ENCODE measurements at regions not wholly inside any gene's neighbourhood (a gene's known extent, or its start where the extent isn't known, plus 50 kb on each side); places are given as distances from the start of the nearest gene placed in this dataset.

DNA sequence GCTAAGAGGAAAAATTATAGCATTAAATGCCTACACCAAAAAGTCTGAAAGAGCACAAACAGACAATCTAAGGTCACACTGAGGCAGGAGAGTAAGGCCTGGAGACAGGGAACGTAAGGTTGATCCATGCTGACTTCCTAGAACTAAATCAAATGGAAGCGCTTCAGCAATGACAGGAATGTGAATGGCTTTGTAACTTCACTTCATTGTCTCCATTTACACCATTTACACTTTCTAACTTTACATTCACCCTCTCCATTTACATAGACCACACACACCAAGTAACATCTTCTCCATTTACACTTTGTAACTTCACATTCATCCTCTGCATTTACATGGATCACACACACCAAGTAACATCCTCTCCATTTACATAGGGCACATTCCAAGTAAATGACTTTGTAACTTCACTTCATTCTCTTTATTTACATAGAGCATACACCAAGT is 103.1 kb upstream of the SPATS2L start:
- peaks cover 26% of the 10 kb centered on the region for H3K9me3 Mint-ChIP-seq
- H3K4me1 Mint-ChIP-seq: no peaks in the 10 kb centered on the region
- no peak overlapping the region for H3K4me3 Mint-ChIP-seq
- no peaks in the 10 kb centered on the region for H3K27me3 Mint-ChIP-seq (ENCODE audit: low read depth)
- TF ChIP-seq, protein P1, sequence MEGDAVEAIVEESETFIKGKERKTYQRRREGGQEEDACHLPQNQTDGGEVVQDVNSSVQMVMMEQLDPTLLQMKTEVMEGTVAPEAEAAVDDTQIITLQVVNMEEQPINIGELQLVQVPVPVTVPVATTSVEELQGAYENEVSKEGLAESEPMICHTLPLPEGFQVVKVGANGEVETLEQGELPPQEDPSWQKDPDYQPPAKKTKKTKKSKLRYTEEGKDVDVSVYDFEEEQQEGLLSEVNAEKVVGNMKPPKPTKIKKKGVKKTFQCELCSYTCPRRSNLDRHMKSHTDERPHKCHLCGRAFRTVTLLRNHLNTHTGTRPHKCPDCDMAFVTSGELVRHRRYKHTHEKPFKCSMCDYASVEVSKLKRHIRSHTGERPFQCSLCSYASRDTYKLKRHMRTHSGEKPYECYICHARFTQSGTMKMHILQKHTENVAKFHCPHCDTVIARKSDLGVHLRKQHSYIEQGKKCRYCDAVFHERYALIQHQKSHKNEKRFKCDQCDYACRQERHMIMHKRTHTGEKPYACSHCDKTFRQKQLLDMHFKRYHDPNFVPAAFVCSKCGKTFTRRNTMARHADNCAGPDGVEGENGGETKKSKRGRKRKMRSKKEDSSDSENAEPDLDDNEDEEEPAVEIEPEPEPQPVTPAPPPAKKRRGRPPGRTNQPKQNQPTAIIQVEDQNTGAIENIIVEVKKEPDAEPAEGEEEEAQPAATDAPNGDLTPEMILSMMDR (IDR thresholded peaks at IDR 0.05; ENCODE audit: unreplicated experiment in 3 of 3): no peak
- H3K27ac Mint-ChIP-seq: no peak overlapping the region
- no peaks in the 10 kb centered on the region for H3K36me3 Mint-ChIP-seq (ENCODE audit: low read depth)

DNA sequence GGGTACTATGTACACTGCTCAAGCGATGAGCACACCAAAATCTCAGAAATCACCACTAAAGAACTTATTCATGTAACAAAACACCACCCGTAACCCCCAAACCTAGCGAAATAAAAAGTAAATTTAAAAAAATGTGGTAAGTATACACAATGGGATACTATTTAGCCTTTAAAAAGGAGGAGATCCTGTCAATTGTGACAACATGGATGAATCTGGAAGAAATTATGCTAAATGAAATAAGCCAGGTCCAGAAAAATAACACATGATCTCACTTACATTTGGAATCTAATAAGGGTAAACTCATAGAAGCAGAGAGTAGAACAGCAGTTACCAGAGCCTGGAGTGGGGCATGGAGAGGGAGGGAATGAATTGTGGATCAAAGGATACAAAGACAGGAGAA is 98.5 kb upstream of the SPATS2L start:
- peaks cover 14% of the 10 kb centered on the region for H3K9me3 Mint-ChIP-seq
- H3K27ac Mint-ChIP-seq: no peak overlapping the region
- H3K4me3 Mint-ChIP-seq: no peak overlapping the region
- TF ChIP-seq, protein P1 (IDR thresholded peaks at IDR 0.05; ENCODE audit: unreplicated experiment in 3 of 3): no peak
- peaks cover 20% of the 10 kb centered on the region for H3K4me1 Mint-ChIP-seq
- H3K27me3 Mint-ChIP-seq (ENCODE audit: low read depth): peaks cover 6% of the 10 kb centered on the region
- no peaks in the 10 kb centered on the region for H3K36me3 Mint-ChIP-seq (ENCODE audit: low read depth)

DNA sequence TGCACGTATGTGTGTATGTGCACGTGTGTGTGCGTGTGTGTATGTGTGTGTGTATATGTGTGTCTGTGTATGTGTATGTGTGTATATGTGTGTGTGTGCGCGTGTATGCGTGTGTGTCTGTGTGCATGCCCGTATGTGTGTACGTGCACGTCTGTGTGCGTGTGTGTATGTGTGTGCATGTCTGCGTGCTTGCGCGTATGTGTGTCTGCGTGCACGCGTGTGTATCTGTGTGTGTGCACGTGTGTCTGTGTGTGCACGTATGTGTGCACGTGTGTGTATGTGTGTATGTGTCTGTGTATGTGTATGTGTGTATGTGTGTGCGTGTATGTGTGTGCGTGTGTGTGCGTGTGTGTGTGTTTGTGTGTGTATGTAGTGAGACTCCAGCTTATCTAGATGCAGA is 97.5 kb upstream of the SPATS2L start:
- TF ChIP-seq, protein P1 (IDR thresholded peaks at IDR 0.05; ENCODE audit: unreplicated experiment in 3 of 3): no peak

DNA sequence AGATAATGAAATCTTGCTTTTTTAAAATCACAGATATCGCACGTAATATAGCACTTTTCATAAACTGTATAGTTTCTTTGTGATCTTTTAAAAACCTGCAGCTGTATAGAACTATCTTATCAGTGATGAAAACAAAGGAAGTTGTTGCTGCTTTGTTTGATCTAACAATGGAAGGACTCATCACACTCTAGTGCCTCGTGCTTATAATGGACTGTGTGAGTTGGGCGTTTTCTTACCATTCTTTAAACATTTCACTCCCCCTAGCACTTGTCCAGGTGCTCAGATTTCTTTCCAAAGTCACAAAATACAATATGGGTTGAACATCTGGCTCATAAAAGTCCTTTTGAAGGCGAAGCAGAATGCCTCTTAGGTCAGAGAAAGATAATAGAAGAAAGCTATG is 94.8 kb upstream of the SPATS2L start:
- no peaks in the 10 kb centered on the region for H3K36me3 Mint-ChIP-seq (ENCODE audit: low read depth)
- peak overlapping the region; percentile 41 to 61 (median 60) for H3K27ac Mint-ChIP-seq
- TF ChIP-seq, protein P1 (IDR thresholded peaks at IDR 0.05; ENCODE audit: unreplicated experiment in 3 of 3): no peak
- no peak overlapping the region for H3K4me3 Mint-ChIP-seq
- peaks cover 6% of the 10 kb centered on the region for H3K27me3 Mint-ChIP-seq (ENCODE audit: low read depth)
- peaks cover 44% of the 10 kb centered on the region for H3K4me1 Mint-ChIP-seq
- peaks cover 3% of the 10 kb centered on the region for H3K9me3 Mint-ChIP-seq

More for the DNA sequence above, 97.5 kb upstream of the SPATS2L start:
- H3K4me3 Mint-ChIP-seq: no peak overlapping the region
- peaks cover 14% of the 10 kb centered on the region for H3K9me3 Mint-ChIP-seq
- H3K27ac Mint-ChIP-seq: peak overlapping the region in 1 of 3 experiments; percentile 5
- no peaks in the 10 kb centered on the region for H3K36me3 Mint-ChIP-seq (ENCODE audit: low read depth)
- peaks cover 6% of the 10 kb centered on the region for H3K27me3 Mint-ChIP-seq (ENCODE audit: low read depth)
- peaks cover 28% of the 10 kb centered on the region for H3K4me1 Mint-ChIP-seq

DNA sequence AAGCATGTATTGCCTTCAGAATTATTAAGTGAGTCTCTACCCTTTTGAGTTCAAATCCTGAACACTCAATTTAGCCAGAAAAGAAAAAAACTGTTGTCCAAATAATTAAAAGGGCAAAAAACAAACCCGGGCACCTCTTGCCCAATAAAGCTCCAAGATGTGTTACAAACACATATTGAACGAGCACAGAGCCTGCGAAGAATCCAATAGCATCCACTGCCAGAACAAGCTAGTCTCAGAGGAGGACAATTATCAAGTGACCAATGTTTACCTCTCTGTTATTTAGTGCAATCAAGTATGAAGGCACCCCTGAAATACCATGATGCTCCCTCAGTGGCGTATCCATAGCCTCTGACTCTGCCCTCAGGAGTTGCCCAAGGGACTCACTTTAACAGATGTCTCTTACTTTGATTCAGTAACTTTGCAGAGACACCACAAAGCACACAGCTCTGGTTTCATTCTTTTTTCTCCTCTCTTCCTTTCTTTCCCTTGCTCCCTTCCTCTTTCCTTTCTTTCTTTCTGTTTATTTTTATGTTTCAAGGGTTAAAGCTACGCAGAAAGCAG is 93.5 kb upstream of the SPATS2L start:
- TF ChIP-seq, protein P1 (IDR thresholded peaks at IDR 0.05; ENCODE audit: unreplicated experiment in 3 of 3): no peak
- H3K27me3 Mint-ChIP-seq (ENCODE audit: low read depth): peaks cover 6% of the 10 kb centered on the region
- H3K9me3 Mint-ChIP-seq: peaks cover 3% of the 10 kb centered on the region

DNA sequence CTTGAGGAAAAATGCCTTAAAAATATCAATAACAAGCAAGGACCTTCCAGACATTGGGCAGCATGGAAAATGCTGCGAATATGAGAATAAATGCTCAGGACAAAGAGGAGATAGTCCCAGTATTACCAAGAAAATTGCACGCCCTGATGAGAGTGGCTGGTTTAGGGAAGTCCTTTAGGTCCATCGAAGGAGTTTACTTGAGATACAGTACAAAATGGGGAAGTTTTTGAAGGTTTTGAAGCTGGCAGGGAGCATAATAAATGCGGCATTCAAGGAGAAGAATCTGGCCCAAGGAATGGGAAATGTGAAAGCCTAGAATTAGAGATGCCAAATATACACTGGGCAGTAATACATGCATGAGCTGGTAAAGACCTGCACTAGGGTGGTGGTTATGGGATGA is 90.2 kb upstream of the SPATS2L start:
- Mint-ChIP-seq H3K4me3 (no peak overlapping the region), H3K27ac (no peak overlapping the region), H3K9me3 (no peaks in the 10 kb centered on the region), H3K27me3 (ENCODE audit: low read depth) (no peaks in the 10 kb centered on the region), H3K36me3 (ENCODE audit: low read depth) (no peaks in the 10 kb centered on the region), H3K4me1 (peaks cover 70% of the 10 kb centered on the region)
- TF ChIP-seq, protein P1 (IDR thresholded peaks at IDR 0.05; ENCODE audit: unreplicated experiment in 3 of 3): no peak

More for the DNA sequence above, 93.5 kb upstream of the SPATS2L start:
- Mint-ChIP-seq H3K27ac (peak overlapping the region; percentile 8 to 61 (median 53)), H3K4me3 (no peak overlapping the region), H3K36me3 (ENCODE audit: low read depth) (no peaks in the 10 kb centered on the region), H3K4me1 (peaks cover 49% of the 10 kb centered on the region)

Measured in nephron (organoid).